DOHH2 (cell line): ENCODE measurements at regions not wholly inside any gene's neighbourhood (a gene's known extent, or its start where the extent isn't known, plus 50 kb on each side); places are given as distances from the start of the nearest gene placed in this dataset.

ENCODE experiments used
- EZH2phosphoT487 ChIP-seq: fragments of 200-600 bp; sonication (generic); IDR thresholded peaks from 2 replicates; pipeline ENCODE4 v1.6.1; 2017; ENCODE audit warnings: borderline replicate concordance, mild to moderate bottlenecking, antibody characterized with exemption, low read length, moderate library complexity, mixed read lengths
- TF ChIP-seq, protein P1 (sequence below): fragments of 200-600 bp; sonication (generic); IDR thresholded peaks from one replicate; pipeline ENCODE4 v1.5.1; 2014; ENCODE audit warnings: antibody characterized with exemption, mild to moderate bottlenecking, low read depth, low read length; ENCODE audit not compliant: poor library complexity, severe bottlenecking

DNA sequence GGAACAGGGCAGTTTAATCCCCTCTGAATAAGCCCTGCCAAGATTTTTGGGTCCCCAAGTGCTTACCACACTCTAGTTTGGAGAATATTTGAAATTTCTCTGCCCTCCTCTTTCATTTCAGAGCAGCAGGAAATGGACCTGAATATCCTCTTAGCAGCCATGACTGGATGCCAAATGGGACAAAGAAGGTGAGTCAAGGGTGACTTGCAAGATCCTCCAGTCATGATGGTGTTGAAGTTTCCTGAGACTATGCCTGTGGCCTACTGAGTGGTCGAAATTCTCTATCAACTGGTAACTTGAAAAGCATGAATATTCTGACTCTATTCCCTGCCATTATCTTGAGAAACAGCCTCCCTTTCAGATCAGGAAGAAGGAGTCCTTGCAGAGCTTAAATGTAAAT lies 1674.7 kb upstream of the SEL1L start:
- TF ChIP-seq EZH2phosphoT487: no peak
- TF ChIP-seq, protein P1, sequence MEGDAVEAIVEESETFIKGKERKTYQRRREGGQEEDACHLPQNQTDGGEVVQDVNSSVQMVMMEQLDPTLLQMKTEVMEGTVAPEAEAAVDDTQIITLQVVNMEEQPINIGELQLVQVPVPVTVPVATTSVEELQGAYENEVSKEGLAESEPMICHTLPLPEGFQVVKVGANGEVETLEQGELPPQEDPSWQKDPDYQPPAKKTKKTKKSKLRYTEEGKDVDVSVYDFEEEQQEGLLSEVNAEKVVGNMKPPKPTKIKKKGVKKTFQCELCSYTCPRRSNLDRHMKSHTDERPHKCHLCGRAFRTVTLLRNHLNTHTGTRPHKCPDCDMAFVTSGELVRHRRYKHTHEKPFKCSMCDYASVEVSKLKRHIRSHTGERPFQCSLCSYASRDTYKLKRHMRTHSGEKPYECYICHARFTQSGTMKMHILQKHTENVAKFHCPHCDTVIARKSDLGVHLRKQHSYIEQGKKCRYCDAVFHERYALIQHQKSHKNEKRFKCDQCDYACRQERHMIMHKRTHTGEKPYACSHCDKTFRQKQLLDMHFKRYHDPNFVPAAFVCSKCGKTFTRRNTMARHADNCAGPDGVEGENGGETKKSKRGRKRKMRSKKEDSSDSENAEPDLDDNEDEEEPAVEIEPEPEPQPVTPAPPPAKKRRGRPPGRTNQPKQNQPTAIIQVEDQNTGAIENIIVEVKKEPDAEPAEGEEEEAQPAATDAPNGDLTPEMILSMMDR: no peak
